HuH-7 (cell line): ENCODE measurements at regions not wholly inside any gene's neighbourhood (a gene's known extent, or its start where the extent isn't known, plus 50 kb on each side); places are given as distances from the start of the nearest gene placed in this dataset.
"Not testable (repeated sequence)": the region's sequence is repeated elsewhere in the genome, so short reads cannot be mapped to it uniquely, and the experiment has no call there.

Source experiments
- DNase-seq: peaks from one replicate; pipeline ENCODE4 v3.0.0; 2011; ENCODE audit warnings: low spot score

DNA sequence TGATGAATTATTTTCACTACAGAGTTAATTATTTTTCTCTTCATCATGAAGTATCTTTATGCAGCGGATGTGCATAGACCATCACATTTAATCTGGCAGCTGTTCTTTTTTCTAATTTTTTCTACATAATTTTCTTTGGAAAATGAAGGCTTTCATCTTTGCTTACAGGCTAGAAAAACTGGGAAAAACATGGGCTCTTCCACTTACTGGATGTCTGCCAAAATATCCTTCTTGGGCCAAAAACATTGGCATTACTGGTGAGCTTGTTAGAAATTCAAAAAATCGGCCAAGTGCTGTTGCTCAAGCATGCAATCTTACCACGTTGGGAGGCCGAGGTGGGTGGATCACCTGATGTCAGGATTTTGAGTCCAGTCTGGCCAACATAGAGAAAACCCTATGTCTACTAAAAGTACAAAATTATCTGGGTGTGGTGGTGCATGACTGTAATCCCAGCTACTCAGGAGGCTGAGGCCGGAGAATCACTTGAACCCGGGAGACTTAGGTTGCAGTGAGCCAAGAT lies 176.8 kb downstream of the ZNF737 start:
- DNase-seq = no peak

DNA sequence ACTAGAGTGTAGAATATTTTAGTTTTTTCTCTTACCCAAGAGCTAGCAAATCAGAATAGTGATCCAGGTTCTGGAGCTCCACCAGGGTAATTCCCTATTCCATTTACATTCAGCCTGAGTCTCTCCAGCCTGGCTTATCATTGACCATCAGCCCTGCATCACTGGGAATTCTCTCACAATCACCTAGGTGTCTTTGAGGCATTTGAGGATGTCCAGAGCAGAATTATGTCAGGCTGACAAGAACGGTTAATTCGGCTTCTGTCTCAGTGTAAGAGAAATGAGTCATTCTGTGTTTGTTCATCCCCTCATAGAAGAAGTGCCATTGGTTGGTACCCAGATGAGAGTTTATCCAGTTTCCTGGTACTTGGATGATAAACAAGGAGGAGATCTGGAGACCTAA lies 180.5 kb downstream of the ZNF737 start:
- no peak for DNase-seq

DNA sequence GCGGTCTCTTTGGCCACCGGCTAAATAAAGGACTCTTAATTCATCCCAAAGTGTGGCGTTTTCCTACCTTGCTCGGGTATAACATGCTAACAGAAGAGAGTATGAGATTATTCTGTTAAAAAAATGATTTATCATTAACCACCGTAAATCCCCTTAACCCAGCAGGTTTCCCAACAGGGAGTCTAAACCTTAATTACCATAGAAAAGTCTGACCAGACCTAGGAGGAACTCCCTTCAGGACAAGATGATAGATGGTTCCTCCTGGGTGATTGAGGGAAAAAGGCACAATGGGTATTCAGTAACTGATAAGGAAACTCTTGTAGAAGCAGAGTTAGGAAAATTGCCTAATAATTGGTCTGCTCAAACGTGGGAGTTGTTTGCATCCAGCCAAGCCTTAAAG lies 193.7 kb downstream of the ZNF737 start:
- no peak for DNase-seq

DNA sequence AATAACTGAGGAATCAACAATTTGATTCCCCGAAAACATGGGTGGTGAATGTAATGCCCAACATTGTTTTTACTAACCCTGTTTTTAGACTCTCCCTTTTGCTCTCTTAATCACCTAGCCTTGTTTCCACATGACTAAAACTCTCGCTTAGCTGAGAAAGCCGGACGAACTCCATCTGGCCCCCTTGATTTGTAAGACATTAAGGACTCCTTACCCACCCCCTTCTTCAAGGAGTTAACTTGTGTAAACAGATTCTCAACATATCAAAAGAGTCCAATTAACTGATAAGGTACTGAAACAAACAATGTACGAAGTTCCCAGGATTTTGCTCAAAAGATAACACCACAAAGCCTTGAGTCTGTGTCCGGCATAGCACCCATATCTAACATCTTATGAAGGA lies 194.3 kb downstream of the ZNF737 start:
- not testable (repeated sequence) for DNase-seq

DNA sequence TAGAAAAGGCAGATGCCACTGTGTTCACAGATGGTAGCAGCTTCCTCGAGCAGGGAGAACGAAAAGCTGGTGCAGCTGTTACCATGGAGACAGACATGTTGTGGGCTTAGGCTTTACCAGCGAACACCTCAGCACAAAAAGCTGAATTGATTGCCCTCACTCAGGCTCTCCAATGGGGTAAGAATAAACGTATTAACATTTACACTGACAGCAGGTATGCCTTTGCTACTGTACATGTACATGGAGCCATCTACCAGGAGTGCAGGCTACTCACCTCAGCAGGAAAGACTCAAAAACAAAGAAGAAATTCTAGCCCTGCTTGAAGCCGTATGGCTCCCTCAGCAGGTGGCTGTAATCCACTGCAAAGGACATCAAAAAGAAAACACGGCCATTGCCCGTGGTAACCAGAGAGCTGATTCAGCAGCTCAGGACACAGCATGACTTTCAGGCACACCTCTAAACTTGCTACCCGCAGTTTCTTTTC lies 197.7 kb downstream of the ZNF737 start:
- no peak for DNase-seq

DNA sequence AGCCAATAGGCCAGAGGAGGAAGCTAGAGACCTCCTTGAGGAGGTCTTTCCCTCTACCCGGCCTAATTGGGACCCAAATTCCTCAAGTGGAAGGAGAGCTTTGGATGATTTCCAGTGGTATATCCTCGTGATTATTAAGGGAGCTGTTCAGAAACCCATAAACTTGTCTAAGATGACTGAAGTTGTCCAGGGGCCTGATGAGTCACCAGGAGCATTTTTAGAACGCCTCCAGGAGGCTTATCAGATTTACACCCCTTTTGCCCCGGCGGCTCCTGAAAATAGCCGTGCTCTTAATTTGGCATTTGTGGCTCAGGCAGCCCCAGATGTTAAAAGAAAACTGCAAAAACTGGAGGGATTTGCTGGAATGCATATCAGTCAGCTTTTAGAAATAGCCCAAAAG lies 198.1 kb downstream of the ZNF486 start:
- no peak for DNase-seq

DNA sequence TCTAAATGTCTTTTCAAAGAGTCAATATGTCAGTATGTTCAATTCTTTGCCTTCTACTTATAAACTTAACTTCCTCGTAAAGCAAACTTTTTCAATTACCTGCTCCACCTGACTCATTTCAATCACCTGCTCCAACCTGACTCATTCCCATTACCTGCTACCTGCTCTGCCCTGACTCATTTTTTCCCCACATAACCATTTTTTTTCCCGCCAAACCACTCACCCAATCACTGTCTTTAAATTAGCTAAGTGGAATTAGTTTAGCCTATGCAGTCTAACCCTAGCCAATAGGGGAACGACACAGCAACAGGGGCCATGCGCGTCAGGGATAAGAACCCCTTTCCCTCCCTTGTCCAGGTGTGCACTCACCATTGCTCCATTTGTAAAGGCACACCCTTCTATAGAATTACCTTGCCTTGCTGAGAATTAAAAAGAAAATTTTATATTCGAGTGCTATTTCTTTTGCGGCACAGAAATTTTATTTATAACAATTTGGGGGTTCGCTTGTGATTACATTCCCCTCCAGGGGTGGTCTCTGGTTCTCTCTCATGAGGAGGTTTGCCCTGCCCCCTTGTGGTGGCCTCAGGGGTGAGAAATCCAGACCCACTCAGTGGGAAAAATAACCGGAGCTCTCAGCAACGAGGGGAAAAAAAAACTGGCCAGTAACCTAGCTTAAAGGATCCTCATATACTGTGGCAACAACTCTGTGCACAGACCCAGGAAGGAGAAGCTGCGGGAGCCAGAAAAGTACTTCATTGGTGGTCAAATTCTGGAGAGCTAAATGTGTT lies 193.1 kb downstream of the ZNF486 start:
- no peak for DNase-seq

DNA sequence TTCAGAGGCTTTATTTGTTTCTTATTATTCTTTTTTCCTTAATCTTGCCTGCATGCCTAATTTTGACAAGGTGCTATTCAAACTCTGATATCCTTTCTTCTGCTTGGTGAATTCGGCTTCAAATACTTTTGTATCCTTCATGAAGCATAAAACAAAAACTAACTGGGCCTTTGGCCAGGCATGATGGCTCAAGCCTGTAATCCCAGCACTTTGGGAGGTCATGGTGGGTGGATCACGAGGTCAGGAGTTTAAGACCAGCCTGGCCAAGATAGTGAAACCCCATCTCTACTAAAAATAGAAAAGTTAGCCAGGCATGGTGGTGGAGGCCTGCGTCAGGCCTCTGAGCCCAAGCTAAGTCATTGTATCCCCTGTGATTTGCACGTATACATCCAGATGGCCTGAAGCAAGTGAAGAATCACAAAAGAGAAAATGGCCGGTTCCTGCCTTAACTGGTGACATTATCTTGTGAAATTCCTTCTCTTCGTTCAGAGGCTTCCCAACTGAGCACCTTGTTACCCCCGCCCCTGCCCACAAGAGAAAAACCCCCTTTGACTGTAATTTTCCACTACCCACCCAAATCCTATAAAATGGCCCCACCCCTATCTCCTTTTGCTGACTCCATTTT lies 191.9 kb downstream of the ZNF486 start:
- DNase-seq = not testable (repeated sequence)

DNA sequence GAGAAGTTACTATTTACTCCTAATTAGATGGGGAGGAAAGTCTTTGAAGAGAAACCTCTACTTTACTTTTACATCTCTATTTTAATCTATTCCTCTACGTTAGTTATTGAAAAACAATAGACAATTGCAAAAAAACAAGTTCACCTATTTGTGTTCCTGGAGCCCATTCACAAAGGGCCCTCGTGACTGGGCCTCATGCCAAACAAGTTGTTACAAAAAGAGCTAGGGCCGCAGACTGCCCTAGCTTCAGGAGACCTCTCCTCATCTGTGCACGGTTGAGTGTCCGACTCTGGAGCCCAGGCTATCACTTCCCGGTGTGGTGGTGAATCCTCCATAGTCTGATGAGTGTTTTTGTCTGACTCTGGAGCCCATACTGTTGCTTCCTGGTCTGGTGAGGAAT lies 190.9 kb downstream of the ZNF486 start:
- no peak for DNase-seq

DNA sequence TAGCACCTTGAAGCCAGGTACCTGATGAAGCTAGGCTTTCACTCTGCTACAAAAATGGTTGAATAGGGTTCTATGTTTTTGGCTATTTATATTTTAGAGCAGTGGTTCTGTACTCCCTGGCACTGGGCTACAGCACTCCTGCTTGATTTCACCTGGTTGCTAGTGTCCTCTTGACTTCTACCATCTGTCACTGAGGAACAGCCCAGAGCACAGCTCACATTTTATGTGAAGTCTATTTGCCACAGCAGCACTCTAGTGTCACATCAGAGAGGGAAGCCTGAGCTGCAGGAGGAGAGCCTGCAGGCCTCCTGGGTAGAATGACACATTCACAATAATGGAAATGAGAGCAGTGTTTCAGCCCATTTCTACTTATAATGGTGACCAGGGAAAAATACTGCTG lies 184.2 kb downstream of the ZNF486 start:
- no peak for DNase-seq

DNA sequence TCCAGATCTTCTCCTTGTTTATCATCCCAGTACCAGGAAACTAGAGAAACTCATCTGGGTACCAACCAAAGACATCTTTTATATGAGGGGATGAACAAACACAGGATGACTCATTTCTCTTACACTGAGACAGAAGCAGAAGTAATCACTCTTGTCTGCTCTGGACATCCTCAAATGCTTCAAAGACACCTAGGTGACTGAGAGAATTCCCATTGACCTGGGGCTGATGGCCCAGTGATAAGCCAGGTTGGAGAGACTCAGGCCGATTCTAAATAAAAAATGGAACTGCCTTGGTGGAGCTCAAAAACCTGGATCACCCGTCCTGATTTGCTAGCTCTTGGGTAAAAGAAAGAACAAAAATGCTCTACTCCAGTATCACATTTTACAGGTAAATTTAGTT lies 182.2 kb downstream of the ZNF486 start:
- DNase-seq = no peak

DNA sequence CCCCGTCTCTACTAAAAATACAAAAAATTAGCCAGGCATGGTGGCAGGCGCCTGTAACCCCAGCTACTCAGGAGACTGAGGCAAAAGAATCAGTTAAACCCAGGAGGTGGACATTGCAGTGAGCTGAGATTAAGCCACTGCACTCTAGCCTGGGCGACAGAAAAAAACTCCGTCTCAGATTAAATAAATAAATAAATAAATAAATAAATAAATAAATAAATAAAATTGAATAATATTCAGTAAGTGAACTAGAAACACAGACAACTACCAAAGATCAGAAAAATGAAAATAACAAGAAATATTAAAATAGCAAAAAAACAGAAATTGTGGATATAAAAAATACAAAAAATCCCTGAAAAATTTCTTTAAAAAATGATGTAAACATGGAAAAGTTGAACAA lies 172.4 kb downstream of the ZNF486 start:
- no peak for DNase-seq

DNA sequence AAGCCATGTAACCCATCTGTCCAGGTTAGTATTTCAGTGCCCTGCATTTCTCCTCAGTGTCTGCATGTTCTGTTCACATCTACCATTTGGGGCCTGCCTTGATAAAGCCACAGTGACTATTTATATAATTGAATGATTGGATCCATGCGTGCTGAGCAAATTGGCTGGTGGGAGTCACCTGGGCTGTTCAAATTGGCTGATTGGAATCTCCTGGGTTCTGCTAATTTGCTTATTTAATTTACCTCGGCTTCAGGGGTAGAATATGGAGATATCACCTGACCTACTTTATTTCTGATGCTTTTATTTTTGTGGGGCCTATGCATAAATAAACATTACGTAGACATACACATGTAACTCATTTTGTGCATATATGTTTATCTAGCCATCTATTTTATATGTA lies 167.7 kb downstream of the ZNF486 start:
- DNase-seq = no peak

DNA sequence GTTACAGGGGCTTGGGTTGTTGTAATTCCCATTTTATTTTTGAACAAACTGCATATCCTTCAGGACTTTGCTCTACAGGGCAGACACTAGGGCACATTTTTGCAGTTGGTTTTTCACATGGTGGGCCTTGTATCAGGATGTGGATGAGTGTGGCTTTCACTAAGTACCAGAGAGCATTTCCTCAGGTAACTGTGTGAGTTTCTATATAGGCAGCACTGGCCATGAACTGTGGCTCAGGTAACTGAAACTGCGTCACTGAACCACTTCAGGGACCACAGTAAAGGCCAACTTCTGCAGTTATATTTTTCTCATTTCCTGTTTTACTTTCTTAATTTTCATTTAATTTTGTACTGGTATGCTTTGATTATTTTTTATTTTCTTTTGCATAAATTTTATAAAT lies 166.5 kb downstream of the ZNF486 start:
- DNase-seq = no peak

DNA sequence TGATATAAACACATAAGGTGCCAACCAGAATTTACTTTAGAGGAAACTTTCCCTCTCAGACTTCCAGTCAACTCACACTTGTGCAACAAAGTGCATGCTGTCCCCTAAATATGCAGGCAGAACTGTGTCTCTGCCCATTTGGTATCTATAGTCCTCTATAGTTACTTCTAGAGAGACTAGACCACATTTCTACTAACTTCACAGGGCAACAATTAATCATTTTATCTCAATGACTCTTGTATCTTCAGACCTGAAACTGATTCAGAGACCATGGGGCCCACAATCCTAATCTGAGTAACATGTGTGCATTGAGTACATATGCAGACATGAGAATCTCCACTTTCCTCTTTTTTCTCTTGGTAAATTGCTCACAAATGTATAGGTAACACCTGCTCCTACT lies 158.1 kb downstream of the ZNF486 start:
- DNase-seq = no peak

DNA sequence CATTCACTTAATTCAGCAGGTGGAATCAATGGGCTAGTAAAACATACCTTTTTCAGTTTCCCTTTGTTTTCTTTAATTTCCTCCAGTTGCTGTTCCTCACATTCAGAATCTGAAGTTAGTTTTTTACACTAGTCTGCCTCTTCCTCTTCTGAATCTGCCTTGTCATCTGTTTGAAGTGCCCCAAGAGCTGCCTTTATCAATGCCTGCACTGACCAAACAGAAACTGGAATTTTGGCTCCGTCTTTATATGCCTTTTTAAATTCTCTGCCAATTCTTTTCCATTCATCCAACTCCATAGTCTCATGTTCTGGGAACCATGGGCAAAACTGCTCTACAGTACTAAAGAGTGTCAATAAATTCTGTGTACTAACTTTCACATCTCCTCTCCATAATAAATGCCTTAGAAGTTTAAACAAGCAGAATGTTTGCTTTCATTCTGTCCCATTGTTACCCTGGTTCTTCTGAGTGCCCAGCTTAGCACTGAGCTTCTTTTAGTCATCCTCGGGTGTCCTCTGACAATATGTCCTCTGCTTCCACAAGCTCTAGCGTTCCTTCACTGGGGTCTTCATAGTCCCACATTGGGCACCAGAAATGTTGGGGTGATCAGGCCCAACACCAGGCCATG lies 154.2 kb downstream of the ZNF486 start:
- DNase-seq = no peak

DNA sequence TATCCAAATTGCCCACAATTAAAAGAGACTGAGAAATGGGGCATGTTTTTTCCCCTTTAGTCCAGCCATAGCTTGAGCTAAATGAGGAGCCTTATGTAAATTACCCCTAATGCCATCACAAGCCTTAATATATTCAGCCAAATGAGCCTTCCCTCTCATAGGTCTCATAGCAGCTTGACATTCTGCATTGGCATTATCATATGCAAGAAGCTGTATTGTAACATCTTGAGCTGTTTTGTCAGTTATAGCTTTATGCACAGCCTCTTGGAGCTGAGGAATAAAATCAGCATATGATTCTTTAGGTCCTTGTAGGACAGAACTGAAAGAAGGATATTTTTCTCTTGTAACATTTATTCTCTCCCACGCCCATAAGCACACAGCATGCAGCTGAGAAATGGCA lies 153.2 kb downstream of the ZNF486 start:
- DNase-seq = no peak

DNA sequence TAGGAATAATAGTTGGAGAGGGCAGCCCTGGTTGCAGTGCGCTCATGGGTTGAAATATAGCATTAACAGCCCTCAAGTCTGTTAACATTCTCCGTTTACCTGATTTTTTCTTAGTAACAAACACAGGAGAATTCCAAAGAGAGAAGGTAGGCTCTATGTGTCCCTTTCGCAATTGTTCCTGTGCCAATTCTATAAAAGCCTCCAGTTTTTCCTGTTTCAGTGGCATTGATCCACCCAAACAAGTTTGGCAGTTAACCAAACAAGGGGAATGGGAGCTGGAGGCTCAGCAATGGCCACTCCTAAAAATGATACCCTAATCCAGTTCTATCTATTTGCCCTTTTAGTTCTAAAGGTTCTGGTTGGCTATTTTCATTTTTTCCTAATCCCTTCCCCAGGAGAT lies 151.6 kb downstream of the ZNF486 start:
- DNase-seq = no peak

DNA sequence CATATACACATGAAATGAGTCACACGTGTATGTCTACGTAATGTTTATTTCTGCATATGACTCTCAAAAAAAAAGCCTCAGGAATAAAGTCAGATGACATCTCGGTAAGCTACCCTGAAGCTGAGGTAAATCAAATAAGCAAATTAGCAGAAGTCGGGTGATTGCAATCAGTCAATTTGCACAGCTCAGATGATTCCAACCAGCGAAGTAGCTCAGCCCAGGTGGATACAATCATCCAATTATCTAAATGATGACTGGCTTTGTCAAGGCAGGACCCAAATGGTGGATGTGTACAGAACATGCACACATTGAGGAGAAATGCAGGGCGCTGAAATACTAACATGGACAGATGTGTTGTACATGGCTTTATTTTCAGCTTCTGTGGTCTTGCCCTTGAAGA lies 148.5 kb downstream of the ZNF486 start:
- DNase-seq = no peak

DNA sequence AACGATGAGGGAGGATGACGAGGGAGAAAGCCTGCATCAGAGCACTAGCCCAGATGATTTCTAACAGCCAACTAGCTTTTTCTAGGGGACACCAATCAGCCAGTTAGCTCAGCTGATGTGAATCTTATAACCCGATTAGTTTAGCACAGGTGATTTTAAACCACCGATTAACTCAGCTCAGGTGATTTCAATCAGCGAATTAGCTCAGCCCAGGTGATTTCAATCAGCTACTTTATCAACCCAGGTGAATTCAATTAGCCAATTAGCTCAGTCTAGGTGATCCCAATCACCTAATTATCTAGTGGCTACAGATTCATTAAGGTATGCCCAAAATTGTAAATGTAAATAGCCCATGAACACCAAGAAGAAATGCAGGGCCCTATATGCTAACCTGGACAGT lies 146.9 kb downstream of the ZNF486 start:
- no peak for DNase-seq

DNA sequence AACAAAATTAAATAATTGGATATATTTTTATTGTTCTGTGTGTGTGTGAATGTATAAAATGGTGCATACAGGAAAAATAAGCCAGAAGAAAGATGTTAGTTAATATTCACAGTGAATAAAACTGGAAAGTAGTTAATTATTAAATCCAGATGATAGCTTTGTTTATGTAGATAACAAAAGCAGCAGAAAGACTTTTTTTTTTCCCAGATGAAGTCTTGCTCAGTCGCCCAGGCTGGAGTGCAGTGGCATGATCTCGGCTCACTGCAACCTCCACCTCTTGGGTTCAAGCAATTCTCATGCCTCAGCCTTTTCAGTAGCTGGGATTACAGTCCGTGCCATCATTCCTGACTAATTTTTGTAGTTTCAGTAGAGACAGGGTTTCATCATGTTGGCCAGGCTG lies 140.1 kb downstream of the ZNF486 start:
- no peak for DNase-seq

DNA sequence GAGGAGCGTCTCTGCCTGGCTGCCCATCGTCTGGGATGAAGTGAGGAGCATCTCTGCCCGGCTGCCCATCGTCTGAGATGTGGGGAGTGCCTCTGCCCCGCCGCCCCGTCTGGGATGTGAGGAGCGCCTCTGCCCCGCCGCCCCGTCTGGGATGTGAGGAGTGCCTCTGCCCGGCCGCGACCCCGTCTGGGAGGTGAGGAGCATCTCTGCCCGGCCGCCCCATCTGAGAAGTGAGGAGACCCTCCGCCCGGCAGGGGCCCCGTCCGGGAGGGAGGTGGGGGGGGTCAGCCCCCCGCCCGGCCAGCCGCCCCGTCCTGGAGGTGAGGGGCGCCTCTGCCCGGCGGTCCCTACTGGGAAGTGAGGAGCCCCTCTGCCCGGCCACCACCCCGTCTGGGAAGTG lies 129.3 kb downstream of the ZNF486 start:
- DNase-seq = not testable (repeated sequence)

DNA sequence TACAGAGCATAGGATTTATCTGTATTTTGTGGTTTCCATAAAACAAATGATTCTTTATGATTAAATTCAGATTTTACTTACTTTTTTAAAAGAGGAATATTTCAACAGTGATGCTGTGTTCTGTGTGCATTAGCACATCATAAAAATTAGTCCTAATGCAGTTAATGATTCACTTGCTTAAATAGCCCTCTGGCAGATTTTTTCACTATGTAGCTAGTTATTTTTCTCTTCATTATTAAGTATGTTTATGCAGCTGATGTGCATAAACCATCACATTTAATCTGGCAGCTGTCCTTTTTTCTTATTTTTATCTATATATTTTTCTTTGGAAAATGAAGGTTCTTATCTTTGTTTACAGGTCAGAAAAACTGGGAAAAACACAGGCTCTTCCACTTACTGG lies 127.2 kb downstream of the ZNF486 start:
- no peak for DNase-seq
